SJCRH30 (cell line): ENCODE measurements at regions not wholly inside any gene's neighbourhood (a gene's known extent, or its start where the extent isn't known, plus 50 kb on each side); places are given as distances from the start of the nearest gene placed in this dataset.
A peak's percentile ranks its signal among the peaks of the same experiment; 100 is the strongest.

Experiments
- DNase-seq, 2 experiments: peaks; one replicate each; pipeline ENCODE4 v3.0.0-alpha.2; 2015 to 2020
- H3K27ac ChIP-seq: fragments of 250-450 bp; sonication (Bioruptor Pico); 2 replicates; pipeline ENCODE4 v1.5.1; 2020; ENCODE audit warnings: mild to moderate bottlenecking, moderate library complexity
- H3K27me3 ChIP-seq: fragments of 250-450 bp; sonication (Bioruptor Pico); 2 replicates; pipeline ENCODE4 v1.5.1; 2020; ENCODE audit warnings: mild to moderate bottlenecking, moderate library complexity
- H3K36me3 ChIP-seq: fragments of 250-450 bp; sonication (Bioruptor Pico); 2 replicates; pipeline ENCODE4 v1.5.1; 2020; ENCODE audit warnings: mild to moderate bottlenecking, moderate library complexity
- H3K4me1 ChIP-seq: fragments of 250-450 bp; sonication (Bioruptor Pico); 2 replicates; pipeline ENCODE4 v1.5.1; 2020; ENCODE audit warnings: mild to moderate bottlenecking, moderate library complexity
- H3K4me3 ChIP-seq: fragments of 250-450 bp; sonication (Bioruptor Pico); 2 replicates; pipeline ENCODE4 v1.5.1; 2020; ENCODE audit warnings: mild to moderate bottlenecking, moderate library complexity
- H3K9me3 ChIP-seq: fragments of 250-450 bp; sonication (Bioruptor Pico); replicated peaks from 2 replicates; pipeline ENCODE4 v1.5.1; 2020; ENCODE audit warnings: mild to moderate bottlenecking, moderate library complexity

- DNase-seq, result no peak
- no peaks in the 10 kb centered on the region for H3K36me3 ChIP-seq
- peaks cover 14% of the 10 kb centered on the region for H3K4me1 ChIP-seq
- no peaks in the 10 kb centered on the region; the same call in 1 of the 2 replicates for H3K9me3 ChIP-seq
- H3K4me3 ChIP-seq, result no peak overlapping the region
- no peaks in the 10 kb centered on the region for H3K27me3 ChIP-seq
- no peak overlapping the region for H3K27ac ChIP-seq
These were observed 153.4 kb upstream of the TSHZ3 start for GRCh38 chr19:31502536-31503170.

- no peaks in the 10 kb centered on the region for H3K27me3 ChIP-seq
- H3K9me3 ChIP-seq, result no peaks in the 10 kb centered on the region; the same call in 1 of the 2 replicates
- no peak for DNase-seq
- H3K27ac ChIP-seq, result no peak overlapping the region
- no peak overlapping the region for H3K4me3 ChIP-seq
- H3K4me1 ChIP-seq, result peaks cover 14% of the 10 kb centered on the region
- no peaks in the 10 kb centered on the region for H3K36me3 ChIP-seq
These were observed 154.0 kb upstream of the TSHZ3 start for GRCh38 chr19:31503211-31503610.

- H3K27me3 ChIP-seq, result no peaks in the 10 kb centered on the region
- DNase-seq, result no peak
- no peaks in the 10 kb centered on the region for H3K36me3 ChIP-seq
- no peak overlapping the region for H3K4me3 ChIP-seq
- H3K4me1 ChIP-seq, result peaks cover 14% of the 10 kb centered on the region
- no peaks in the 10 kb centered on the region; the same call in 1 of the 2 replicates for H3K9me3 ChIP-seq
- no peak overlapping the region for H3K27ac ChIP-seq
These were observed 155.0 kb upstream of the TSHZ3 start for GRCh38 chr19:31504221-31504620.

- no peaks in the 10 kb centered on the region for H3K36me3 ChIP-seq
- no peak overlapping the region for H3K27ac ChIP-seq
- no peak overlapping the region for H3K4me3 ChIP-seq
- DNase-seq, result no peak
- H3K9me3 ChIP-seq, result no peaks in the 10 kb centered on the region; the same call in 1 of the 2 replicates
- H3K4me1 ChIP-seq, result peaks cover 5% of the 10 kb centered on the region
- H3K27me3 ChIP-seq, result no peaks in the 10 kb centered on the region
These were observed 156.3 kb upstream of the TSHZ3 start for GRCh38 chr19:31505596-31505910.

- no peaks in the 10 kb centered on the region; the same call in 1 of the 2 replicates for H3K9me3 ChIP-seq
- H3K4me1 ChIP-seq, result no peaks in the 10 kb centered on the region
- DNase-seq, result no peak
- no peaks in the 10 kb centered on the region for H3K27me3 ChIP-seq
- H3K27ac ChIP-seq, result no peak overlapping the region
- no peaks in the 10 kb centered on the region for H3K36me3 ChIP-seq
- no peak overlapping the region for H3K4me3 ChIP-seq
These were observed 156.9 kb upstream of the TSHZ3 start for GRCh38 chr19:31506102-31506501.

GRCh38 chr19:31510635-31511034, 161.4 kb upstream of the TSHZ3 start:
- H3K36me3 ChIP-seq, result no peaks in the 10 kb centered on the region
- DNase-seq, result no peak
- H3K9me3 ChIP-seq, result no peaks in the 10 kb centered on the region
- no peaks in the 10 kb centered on the region for H3K4me1 ChIP-seq
- no peak overlapping the region for H3K27ac ChIP-seq
- no peak overlapping the region for H3K4me3 ChIP-seq
- H3K27me3 ChIP-seq, result no peaks in the 10 kb centered on the region

GRCh38 chr19:31511098-31511497, 161.9 kb upstream of the TSHZ3 start:
- Histone ChIP-seq H3K36me3 (no peaks in the 10 kb centered on the region), H3K9me3 (no peaks in the 10 kb centered on the region), H3K27me3 (no peaks in the 10 kb centered on the region), H3K4me3 (no peak overlapping the region), H3K4me1 (no peaks in the 10 kb centered on the region), H3K27ac (no peak overlapping the region)
- no peak for DNase-seq

- no peak overlapping the region for H3K27ac ChIP-seq
- H3K9me3 ChIP-seq, result no peaks in the 10 kb centered on the region
- DNase-seq, result no peak
- no peaks in the 10 kb centered on the region for H3K4me1 ChIP-seq
- H3K27me3 ChIP-seq, result no peaks in the 10 kb centered on the region
- no peak overlapping the region for H3K4me3 ChIP-seq
- no peaks in the 10 kb centered on the region for H3K36me3 ChIP-seq
These were observed 162.5 kb upstream of the TSHZ3 start for GRCh38 chr19:31511696-31512095.

- H3K4me1 ChIP-seq, result peaks cover 3% of the 10 kb centered on the region
- H3K27ac ChIP-seq, result no peak overlapping the region
- H3K27me3 ChIP-seq, result no peaks in the 10 kb centered on the region
- H3K4me3 ChIP-seq, result no peak overlapping the region
- H3K9me3 ChIP-seq, result no peaks in the 10 kb centered on the region
- H3K36me3 ChIP-seq, result no peaks in the 10 kb centered on the region
- DNase-seq, result no peak
These were observed 163.1 kb upstream of the TSHZ3 start for GRCh38 chr19:31512181-31512970.

GRCh38 chr19:31513841-31514240, 164.6 kb upstream of the TSHZ3 start:
- Histone ChIP-seq H3K36me3 (no peaks in the 10 kb centered on the region), H3K9me3 (no peaks in the 10 kb centered on the region), H3K27me3 (no peaks in the 10 kb centered on the region), H3K4me1 (peaks cover 14% of the 10 kb centered on the region), H3K4me3 (no peak overlapping the region), H3K27ac (no peak overlapping the region)
- DNase-seq, result no peak

GRCh38 chr19:31515931-31516330, 166.7 kb upstream of the TSHZ3 start:
- no peaks in the 10 kb centered on the region for H3K27me3 ChIP-seq
- no peak overlapping the region for H3K4me3 ChIP-seq
- H3K36me3 ChIP-seq, result no peaks in the 10 kb centered on the region
- peaks cover 19% of the 10 kb centered on the region for H3K4me1 ChIP-seq
- H3K9me3 ChIP-seq, result peaks cover 6% of the 10 kb centered on the region; the same call in 1 of the 2 replicates
- H3K27ac ChIP-seq, result no peak overlapping the region
- no peak for DNase-seq

GRCh38 chr19:31516756-31517155, 167.5 kb upstream of the TSHZ3 start:
- Histone ChIP-seq H3K27me3 (no peaks in the 10 kb centered on the region), H3K36me3 (no peaks in the 10 kb centered on the region), H3K4me3 (no peak overlapping the region), H3K4me1 (peaks cover 19% of the 10 kb centered on the region), H3K9me3 (peaks cover 6% of the 10 kb centered on the region; the same call in 1 of the 2 replicates), H3K27ac (peak overlapping the region; percentile 8; the same call in 1 of the 2 replicates)
- peak in 1 of 2 experiments; percentile 20 for DNase-seq

- H3K9me3 ChIP-seq, result peaks cover 6% of the 10 kb centered on the region; the same call in 1 of the 2 replicates
- DNase-seq, result peak; percentile 33 to 34
- no peak overlapping the region for H3K4me3 ChIP-seq
- H3K27ac ChIP-seq, result peak overlapping the region; percentile 59
- no peaks in the 10 kb centered on the region for H3K27me3 ChIP-seq
- H3K4me1 ChIP-seq, result peaks cover 19% of the 10 kb centered on the region
- no peaks in the 10 kb centered on the region for H3K36me3 ChIP-seq
These were observed 168.3 kb upstream of the TSHZ3 start for GRCh38 chr19:31517224-31518180.

- peaks cover 19% of the 10 kb centered on the region for H3K4me1 ChIP-seq
- H3K9me3 ChIP-seq, result peaks cover 6% of the 10 kb centered on the region; the same call in 1 of the 2 replicates
- peak overlapping the region; percentile 14 for H3K4me3 ChIP-seq
- H3K27me3 ChIP-seq, result no peaks in the 10 kb centered on the region
- DNase-seq, result peak; percentile 82 to 84
- no peaks in the 10 kb centered on the region for H3K36me3 ChIP-seq
- H3K27ac ChIP-seq, result peak overlapping the region; percentile 59
These were observed 169.2 kb upstream of the TSHZ3 start for GRCh38 chr19:31518216-31519020.
